Stimulated activated effector memory CD8-positive, alpha-beta T cell treated with anti-CD3 and anti-CD28 coated beads, Interleukin-12 subunit alpha, Interleukin-12 subunit beta, amount 100 ng/mL, for 72 hours (primary cell): ENCODE measurements at regions not wholly inside any gene's neighbourhood (a gene's known extent, or its start where the extent isn't known, plus 50 kb on each side); places are given as distances from the start of the nearest gene placed in this dataset.

Source experiments
- ATAC-seq: fragments of 150-1000 bp; cut with Tn5 transposase; 2 replicates; pipeline ENCODE4 v1.10.0; 2021
- DNase-seq, 2 donors: peaks; one replicate each; pipeline ENCODE4 v3.0.0; 2021 to 2022; ENCODE audit warnings: low spot score in 2 of 2
- H3K27ac Mint-ChIP-seq: one replicate; pipeline ENCODE4 v1.8.0; 2022; ENCODE audit warnings: mild to moderate bottlenecking, mixed read lengths
- H3K36me3 Mint-ChIP-seq: one replicate; pipeline ENCODE4 v1.8.0; 2022; ENCODE audit warnings: mild to moderate bottlenecking, mixed read lengths
- H3K4me1 Mint-ChIP-seq: one replicate; pipeline ENCODE4 v1.8.0; 2022; ENCODE audit warnings: mixed read lengths
- H3K4me3 Mint-ChIP-seq: one replicate; pipeline ENCODE4 v1.8.0; 2022; ENCODE audit warnings: mild to moderate bottlenecking, mixed read lengths
- H3K9me3 Mint-ChIP-seq: one replicate; pipeline ENCODE4 v1.8.0; 2022; ENCODE audit warnings: mixed read lengths

GRCh38 chr2:2762166-2762908, 431.3 kb upstream of the MYT1L start:
- DNase-seq: no peak
- Mint-ChIP-seq H3K9me3 (no peaks in the 10 kb centered on the region), H3K4me3 (no peak overlapping the region), H3K4me1 (no peaks in the 10 kb centered on the region), H3K36me3 (no peaks in the 10 kb centered on the region), H3K27ac (no peak overlapping the region)
- ATAC-seq: no peak

- Mint-ChIP-seq H3K36me3 (no peaks in the 10 kb centered on the region), H3K4me1 (no peaks in the 10 kb centered on the region), H3K9me3 (no peaks in the 10 kb centered on the region), H3K4me3 (no peak overlapping the region), H3K27ac (no peak overlapping the region)
- DNase-seq (no peak), ATAC-seq (no peak)
These were observed 427.8 kb upstream of the MYT1L start for GRCh38 chr2:2758793-2759367.

DNA sequence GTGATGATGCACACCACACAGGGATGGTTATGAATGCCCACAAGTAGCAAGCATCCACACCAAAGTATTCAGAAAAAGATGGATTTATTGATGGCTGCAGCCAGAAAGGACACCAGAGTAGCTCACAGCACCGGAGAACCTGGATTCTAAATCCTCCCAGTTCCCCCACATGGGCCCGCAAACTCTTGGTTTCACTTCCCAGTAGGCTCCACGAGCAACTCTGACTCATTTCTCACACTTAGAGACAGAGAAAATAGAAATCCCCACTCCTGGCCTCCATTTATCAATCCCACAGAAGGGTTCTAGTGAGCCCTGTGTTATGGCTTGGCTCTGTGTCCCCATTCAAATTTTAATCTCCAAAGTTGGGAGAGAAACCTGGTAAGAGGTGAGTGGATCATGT, 426.7 kb upstream of the MYT1L start:
- ATAC-seq: no peak

GRCh38 chr2:2756886-2757285, 425.8 kb upstream of the MYT1L start:
- ATAC-seq: no peak
- no peak for DNase-seq
- Mint-ChIP-seq H3K36me3 (no peaks in the 10 kb centered on the region), H3K4me1 (no peaks in the 10 kb centered on the region), H3K27ac (no peak overlapping the region), H3K9me3 (no peaks in the 10 kb centered on the region), H3K4me3 (no peak overlapping the region)

More for the DNA sequence above, 426.7 kb upstream of the MYT1L start:
- no peaks in the 10 kb centered on the region for H3K4me1 Mint-ChIP-seq
- H3K27ac Mint-ChIP-seq: no peak overlapping the region
- no peak overlapping the region for H3K4me3 Mint-ChIP-seq
- no peak for DNase-seq
- H3K36me3 Mint-ChIP-seq: no peaks in the 10 kb centered on the region
- H3K9me3 Mint-ChIP-seq: no peaks in the 10 kb centered on the region

DNA sequence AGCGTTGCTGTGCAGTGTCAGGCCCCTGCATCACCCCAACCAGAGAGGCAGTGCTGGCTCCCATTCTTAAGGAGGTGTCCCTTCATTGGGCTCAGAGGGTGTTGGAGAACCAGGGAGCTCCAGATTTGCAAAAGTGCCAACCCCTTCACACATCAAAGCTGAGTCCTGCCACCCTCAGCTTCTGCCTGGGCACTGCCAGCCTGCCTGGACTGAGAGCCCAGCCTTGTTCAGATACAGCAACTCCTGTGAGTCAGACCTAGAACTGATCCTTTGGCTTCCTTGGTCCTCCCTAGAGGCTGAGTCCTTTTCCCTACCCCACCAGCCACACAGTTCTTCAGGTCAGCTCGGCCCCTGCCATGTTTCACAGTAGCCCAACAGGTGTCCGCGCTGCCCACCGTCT, 424.9 kb upstream of the MYT1L start:
- no peak for DNase-seq
- Mint-ChIP-seq H3K9me3 (peaks cover 2% of the 10 kb centered on the region), H3K36me3 (no peaks in the 10 kb centered on the region), H3K27ac (no peak overlapping the region), H3K4me1 (no peaks in the 10 kb centered on the region), H3K4me3 (no peak overlapping the region)
- ATAC-seq: no peak

GRCh38 chr2:2754940-2755339, 423.9 kb upstream of the MYT1L start:
- H3K36me3 Mint-ChIP-seq: no peaks in the 10 kb centered on the region
- ATAC-seq: no peak
- H3K9me3 Mint-ChIP-seq: peaks cover 2% of the 10 kb centered on the region
- H3K4me1 Mint-ChIP-seq: no peaks in the 10 kb centered on the region
- no peak for DNase-seq
- H3K4me3 Mint-ChIP-seq: no peak overlapping the region
- no peak overlapping the region for H3K27ac Mint-ChIP-seq

DNA sequence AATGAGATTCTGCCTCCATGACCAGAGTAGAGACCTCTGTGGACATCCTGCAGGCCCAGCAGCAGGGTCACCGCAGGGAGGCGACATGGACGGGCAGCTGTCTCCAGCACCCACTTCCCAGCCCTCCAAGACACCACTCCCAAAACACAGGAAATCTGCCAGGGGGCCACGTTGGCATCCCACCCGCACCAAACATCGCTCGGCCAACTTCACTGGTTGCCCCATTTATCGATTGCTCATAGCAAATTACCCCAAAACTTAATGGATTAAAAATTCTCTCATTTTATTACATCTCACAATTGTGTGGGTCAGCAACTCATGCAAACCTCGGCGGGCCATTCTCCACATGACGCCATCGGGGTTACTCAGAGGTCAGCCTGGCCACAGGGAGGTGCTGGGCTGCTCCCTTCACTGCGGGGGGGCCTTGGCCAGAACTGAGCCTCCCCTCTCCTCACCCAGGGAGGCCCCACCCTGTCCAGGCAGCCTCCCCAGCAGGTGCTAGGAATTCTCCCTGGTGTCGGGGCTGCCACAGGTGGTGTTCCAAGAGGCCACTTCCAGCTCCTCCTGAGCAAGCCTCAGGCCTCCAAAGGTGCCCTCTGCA, 420.7 kb upstream of the MYT1L start:
- Mint-ChIP-seq H3K36me3 (no peaks in the 10 kb centered on the region), H3K9me3 (peaks cover 2% of the 10 kb centered on the region), H3K27ac (no peak overlapping the region), H3K4me1 (no peaks in the 10 kb centered on the region), H3K4me3 (no peak overlapping the region)
- ATAC-seq (no peak), DNase-seq (no peak)

DNA sequence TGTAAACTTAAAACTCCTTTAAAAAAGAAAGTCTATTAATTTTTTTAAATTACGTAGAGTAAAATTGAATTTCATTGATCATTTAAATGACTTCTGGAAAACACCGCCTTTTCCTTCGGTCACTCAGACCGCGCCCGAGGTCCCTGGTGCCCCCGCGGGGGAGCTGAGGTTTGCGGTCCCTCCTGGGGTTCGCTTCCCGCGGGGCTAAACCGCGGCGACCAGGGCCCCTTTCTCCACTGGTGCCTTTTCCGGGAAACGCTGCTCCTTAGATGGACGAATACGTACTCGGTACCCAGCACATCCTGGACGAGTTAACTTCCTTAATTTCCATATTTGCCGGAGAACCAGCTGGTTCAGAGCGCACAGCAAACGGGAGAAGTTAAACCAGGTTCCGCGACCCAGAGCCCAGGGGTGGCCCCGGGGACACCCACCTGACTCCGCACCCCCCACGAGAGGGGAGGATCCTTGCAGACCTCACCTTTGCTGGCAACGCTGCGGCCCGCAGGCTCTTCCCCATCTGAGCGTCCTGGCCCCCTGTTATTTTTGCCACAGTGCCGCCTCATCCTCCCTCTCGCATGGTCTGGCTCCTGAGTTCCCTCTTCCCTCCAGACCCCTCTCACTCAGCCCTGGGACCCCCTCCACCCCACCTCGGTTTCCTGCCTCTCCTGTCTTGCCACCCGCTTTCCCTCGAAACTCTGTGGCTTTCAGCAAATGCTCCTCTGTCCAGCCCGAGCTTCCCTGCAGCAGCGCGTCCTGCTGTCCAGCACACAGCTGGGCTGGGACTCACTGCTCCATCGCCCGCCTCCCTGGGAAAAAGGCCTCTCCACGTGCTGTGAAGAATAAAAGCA, 420.0 kb upstream of the MYT1L start:
- DNase-seq: no peak
- no peaks in the 10 kb centered on the region for H3K36me3 Mint-ChIP-seq
- no peaks in the 10 kb centered on the region for H3K4me1 Mint-ChIP-seq
- no peak overlapping the region for H3K27ac Mint-ChIP-seq
- ATAC-seq: no peak
- peaks cover 2% of the 10 kb centered on the region for H3K9me3 Mint-ChIP-seq
- no peak overlapping the region for H3K4me3 Mint-ChIP-seq

- Mint-ChIP-seq H3K36me3 (no peaks in the 10 kb centered on the region), H3K9me3 (peaks cover 2% of the 10 kb centered on the region), H3K4me3 (no peak overlapping the region), H3K4me1 (no peaks in the 10 kb centered on the region), H3K27ac (no peak overlapping the region)
- no peak for DNase-seq
- no peak for ATAC-seq
These were observed 418.1 kb upstream of the MYT1L start for GRCh38 chr2:2749206-2749598.

GRCh38 chr2:2748399-2749205, 417.5 kb upstream of the MYT1L start:
- no peaks in the 10 kb centered on the region for H3K4me1 Mint-ChIP-seq
- H3K36me3 Mint-ChIP-seq: no peaks in the 10 kb centered on the region
- H3K27ac Mint-ChIP-seq: no peak overlapping the region
- DNase-seq: no peak
- peak; percentile 19 for ATAC-seq
- H3K9me3 Mint-ChIP-seq: peaks cover 2% of the 10 kb centered on the region
- no peak overlapping the region for H3K4me3 Mint-ChIP-seq

GRCh38 chr2:2747797-2748301, 416.8 kb upstream of the MYT1L start:
- no peak overlapping the region for H3K27ac Mint-ChIP-seq
- no peak overlapping the region for H3K4me3 Mint-ChIP-seq
- no peak for DNase-seq
- peaks cover 2% of the 10 kb centered on the region for H3K9me3 Mint-ChIP-seq
- no peak for ATAC-seq
- H3K36me3 Mint-ChIP-seq: no peaks in the 10 kb centered on the region
- H3K4me1 Mint-ChIP-seq: no peaks in the 10 kb centered on the region

- Mint-ChIP-seq H3K4me3 (no peak overlapping the region), H3K36me3 (no peaks in the 10 kb centered on the region), H3K4me1 (no peaks in the 10 kb centered on the region), H3K9me3 (peaks cover 2% of the 10 kb centered on the region), H3K27ac (no peak overlapping the region)
- no peak for ATAC-seq
- DNase-seq: no peak
These were observed 415.7 kb upstream of the MYT1L start for GRCh38 chr2:2746731-2747130.

DNA sequence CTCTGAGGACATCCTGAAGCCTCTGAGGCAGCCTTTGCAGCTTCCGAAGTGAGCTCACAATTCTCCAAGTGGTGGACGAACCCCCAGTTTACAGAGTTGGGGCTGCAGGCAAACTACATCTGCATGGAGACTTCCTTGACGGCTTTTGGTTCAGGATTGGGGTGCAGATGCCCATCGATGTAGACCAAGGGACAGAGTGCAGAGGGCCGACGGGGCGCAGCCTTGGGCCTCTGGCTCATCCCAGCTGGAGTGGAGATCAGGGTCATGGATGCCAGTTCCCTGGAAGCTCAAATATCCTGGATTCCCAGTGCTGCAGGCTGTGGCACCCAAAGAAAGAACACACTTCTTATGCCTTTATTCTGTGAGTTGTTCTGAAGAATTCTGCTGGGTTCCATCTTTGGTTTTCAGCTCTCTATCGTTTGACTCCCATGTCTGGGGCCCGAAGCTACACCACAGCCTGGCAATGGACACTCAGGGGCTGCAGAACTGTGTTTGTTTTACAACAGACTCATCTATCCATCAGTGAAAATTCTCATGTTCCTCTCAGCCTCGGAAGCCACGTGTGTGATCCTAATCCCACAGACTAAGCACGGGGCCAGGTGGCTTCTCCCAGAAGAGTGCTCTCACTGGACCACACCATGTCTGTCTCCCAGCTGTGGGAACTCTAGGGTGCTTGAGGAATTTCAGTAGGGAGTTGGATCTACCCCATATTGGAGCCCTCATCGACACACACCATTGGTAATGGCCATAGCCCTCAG, 414.1 kb upstream of the MYT1L start:
- Mint-ChIP-seq H3K4me1 (no peaks in the 10 kb centered on the region), H3K4me3 (no peak overlapping the region), H3K27ac (no peak overlapping the region), H3K9me3 (peaks cover 5% of the 10 kb centered on the region), H3K36me3 (no peaks in the 10 kb centered on the region)
- no peak for ATAC-seq
- DNase-seq: no peak

GRCh38 chr2:2744107-2744506, 413.0 kb upstream of the MYT1L start:
- ATAC-seq (no peak), DNase-seq (no peak)
- Mint-ChIP-seq H3K27ac (no peak overlapping the region), H3K4me3 (no peak overlapping the region), H3K9me3 (peaks cover 11% of the 10 kb centered on the region), H3K36me3 (no peaks in the 10 kb centered on the region), H3K4me1 (no peaks in the 10 kb centered on the region)
